ENCODE measurements at regions not wholly inside any gene's neighbourhood (a gene's known extent, or its start where the extent isn't known, plus 50 kb on each side); places are given as distances from the start of the nearest gene placed in this dataset.
"Not testable (repeated sequence)": the region's sequence is repeated elsewhere in the genome, so short reads cannot be mapped to it uniquely, and the experiment has no call there.

DNA sequence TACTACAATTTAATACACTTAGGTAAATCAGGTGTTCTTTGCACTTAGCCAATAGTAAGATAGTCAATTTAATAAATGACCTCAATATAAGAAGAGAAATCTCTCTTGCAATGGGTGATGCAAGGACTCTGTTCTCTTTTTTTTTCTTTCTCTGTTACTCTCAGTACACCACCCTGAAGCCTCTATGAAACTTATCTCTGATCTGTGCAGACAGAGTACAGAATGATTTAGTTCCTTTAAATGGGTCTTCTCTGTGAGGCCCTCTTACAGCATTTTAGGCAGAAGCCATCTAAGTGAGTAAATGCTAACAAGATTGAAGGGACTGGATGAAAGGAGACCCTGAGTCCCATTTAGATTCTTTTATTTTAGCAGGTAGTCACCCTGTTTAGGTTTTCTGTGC, 312.8 kb downstream of the RFPL4B start:
- DNase-seq (ENCODE audit: low spot score) = no peak

DNA sequence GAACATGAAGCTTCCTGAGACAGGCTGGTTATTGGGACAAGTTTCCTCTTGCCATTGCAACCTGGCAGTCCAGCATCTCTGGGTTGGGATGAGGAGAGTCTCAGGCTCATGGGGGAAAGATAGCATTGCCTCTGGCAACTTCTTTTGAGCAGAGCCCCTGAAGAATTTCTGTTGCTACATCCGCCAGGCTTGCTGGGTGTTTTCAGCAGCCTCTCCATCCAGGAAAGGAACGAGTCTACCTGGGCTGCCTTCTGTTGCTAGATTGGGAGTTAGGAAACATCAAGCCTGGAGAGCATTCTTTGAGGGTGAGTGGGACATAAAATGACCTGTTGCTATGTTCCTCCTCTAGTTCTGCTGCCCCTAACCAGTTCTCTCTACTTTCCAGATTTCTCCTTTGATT, 313.5 kb downstream of the RFPL4B start:
- DNase-seq (ENCODE audit: low spot score) = no peak

DNA sequence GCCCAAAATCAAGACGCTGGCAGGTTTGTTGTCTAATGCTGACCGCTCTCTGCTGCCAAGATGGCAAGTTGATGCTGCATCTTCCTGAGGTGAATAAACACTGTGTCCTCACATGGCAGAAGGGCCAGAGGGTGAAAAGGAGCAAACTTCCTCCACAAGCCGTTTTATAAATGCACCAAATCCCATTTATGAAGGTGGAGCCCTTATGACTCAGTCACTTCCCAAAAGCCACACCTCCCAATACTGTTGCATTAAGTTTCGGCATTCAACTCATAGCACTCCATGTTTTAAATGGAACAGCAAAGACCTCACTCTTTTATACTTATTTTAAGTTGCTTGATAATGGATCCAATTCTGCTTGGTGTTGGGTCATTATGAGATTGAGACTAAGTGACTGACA, 316.6 kb downstream of the RFPL4B start:
- no peak for DNase-seq (ENCODE audit: low spot score)

DNA sequence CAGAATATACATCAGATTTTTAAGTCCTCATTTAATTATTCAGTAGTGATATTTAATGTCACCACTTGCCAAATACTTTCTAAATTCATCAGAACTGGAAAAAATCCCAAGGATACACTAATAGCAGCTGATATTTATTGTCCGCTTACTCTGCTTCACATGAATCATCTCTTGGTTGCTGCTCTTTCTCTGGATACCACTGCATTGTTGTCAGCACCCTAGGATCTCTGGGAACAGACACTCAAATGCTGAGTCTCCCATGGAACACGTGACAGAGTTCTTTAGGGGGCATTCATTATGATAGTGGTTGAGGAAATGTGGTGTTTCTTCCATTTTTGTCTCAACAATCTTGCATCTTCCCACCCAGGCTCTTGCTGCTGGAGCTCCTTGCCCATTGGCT, 318.0 kb downstream of the RFPL4B start:
- no peak for DNase-seq (ENCODE audit: low spot score)

DNA sequence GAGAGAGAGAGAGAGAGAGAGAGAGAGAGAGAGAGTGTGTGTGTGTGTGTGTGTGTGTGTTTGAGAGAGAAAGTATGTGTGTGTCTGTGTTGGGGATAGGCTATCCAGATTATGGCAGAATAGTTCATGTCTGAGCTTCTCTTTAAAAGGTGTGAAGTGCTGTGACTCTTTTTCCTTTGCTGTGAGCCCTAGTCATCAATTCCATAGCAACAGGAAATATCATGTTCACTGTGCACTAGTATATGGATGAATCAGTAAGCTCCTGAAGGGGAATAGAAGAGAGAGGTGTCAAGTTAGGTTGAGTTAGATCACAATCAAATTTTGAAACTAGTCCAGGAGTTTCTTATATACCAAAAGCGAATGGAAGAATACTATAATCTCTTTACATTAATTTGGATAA, 318.7 kb downstream of the RFPL4B start:
- DNase-seq (ENCODE audit: low spot score) = no peak

DNA sequence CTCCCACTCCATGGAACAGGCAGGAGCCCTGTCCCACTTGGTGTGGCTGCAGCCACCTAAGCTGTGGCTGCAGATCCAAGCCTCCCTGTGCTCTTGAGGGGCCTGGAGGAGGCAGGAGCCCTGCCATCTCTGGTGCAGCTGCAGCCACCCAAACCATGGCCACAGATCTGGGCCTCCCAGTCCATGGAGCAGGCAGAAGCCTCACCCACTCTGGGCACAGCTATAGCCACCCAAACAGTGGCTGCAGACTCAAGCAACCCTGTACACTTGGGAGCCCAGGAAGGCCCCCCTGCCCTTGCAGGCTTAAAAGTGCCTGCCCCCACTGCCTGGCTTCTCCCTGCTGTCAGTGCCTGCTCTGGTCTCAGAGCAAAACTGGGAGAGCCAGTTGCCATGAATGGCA, 320.3 kb downstream of the RFPL4B start:
- no peak for DNase-seq (ENCODE audit: low spot score)

DNA sequence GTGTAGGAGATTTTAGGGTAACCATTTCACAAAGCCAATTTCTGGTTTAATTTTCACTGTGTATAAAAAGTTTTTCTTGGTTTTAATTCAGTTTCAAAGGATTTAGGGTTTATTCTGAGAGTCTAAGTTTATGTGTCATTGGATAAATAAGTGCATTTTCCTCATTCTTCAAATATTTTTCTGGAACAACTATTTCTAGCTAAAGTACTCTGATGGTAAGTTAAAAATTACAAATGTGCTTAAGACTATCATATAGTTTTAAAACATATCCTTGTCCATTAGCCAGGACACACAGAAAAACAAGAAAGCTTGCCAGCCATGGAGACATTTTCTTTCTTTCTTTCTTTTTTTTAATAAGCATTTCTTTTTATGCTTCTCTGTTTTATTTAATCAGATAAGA, 333.0 kb downstream of the RFPL4B start:
- no peak for DNase-seq (ENCODE audit: low spot score)

DNA sequence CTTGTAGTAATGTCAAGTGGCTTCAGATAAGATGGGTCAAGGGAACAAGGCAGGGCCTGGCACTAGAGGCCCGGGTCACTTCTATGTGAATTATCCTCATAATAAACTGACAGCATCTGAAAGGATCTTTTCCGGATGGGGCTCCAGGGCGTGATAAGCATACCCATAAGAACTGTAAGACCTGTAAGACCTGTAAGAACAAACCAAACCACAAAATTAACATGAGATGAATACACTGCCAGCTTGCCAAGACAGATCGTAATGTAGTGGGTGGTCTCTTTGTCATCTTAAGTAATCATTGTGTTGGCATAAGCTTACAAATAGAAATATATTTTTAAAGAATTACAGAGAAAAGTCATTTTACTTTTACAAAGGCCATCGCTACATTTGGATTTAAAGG, 334.9 kb downstream of the RFPL4B start:
- DNase-seq (ENCODE audit: low spot score) = no peak

DNA sequence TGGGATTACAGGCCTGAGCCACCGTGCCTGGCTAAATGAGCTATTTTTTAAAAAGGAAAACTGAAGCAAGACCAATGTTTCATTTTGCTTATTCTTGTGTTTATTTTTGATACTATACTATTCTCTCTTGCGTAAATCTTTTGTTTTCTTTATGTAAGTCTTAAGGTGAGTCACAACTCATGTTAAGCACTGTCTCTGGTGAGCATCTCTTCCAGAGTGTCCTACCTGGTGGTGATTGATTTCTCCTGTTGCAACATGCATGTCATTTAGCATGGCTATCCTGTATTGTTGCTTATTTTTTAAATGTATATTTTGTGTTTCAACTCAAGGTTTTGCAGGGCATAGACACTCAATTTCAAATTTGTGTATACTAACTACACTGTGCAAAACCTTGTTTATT, 336.0 kb downstream of the RFPL4B start:
- no peak for DNase-seq (ENCODE audit: low spot score)

DNA sequence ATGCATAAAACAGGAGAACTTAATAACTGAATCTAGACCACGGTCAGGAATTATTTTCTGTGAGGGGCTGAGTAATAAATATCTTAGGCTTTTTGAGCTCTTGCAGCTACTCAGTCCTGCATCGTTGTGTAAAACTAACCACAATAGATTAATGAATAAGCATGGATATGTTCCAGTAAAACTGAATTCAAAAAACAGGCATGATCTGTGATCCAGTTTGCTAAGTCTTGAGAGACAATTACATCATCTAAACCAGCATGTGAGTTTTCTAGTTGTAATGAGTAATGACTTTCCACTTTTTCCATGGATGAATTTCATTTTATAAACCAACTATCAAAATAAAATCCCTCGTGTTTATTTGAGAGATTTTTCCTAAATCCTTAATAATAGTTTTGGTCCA, 336.8 kb downstream of the RFPL4B start:
- DNase-seq (ENCODE audit: low spot score) = no peak

DNA sequence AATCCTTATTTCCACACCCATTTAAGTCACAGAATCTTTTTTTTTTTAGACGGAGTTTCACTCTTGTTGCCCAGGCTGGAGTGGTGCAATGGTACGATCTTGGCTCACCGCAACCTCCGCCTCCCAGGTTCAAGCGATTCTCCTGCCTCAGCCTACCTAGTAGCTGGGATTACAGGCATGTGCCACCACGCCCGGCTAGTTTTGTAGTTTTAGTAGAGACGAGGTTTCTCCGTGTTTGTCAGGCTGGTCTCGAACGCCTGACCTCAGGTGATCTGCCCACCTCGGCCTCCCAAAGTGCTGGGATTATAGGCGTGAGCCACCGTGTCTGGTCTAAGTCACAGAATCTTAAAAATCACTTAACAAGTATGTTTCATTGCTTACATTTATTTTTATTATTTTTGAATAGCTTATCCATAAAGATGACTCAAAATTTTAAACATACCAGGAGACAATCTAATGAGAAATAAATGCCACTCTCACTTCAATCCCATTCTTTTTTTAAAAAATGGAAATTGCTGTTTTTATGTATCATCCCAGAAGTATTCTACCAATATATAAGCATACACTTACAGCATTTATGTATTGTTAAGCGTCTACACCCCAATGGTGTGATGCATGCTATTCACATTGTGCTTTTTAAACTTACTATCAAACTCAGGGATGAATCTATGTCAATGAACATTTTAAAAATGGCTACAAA, 338.5 kb downstream of the RFPL4B start:
- not testable (repeated sequence) for DNase-seq (ENCODE audit: low spot score)

DNA sequence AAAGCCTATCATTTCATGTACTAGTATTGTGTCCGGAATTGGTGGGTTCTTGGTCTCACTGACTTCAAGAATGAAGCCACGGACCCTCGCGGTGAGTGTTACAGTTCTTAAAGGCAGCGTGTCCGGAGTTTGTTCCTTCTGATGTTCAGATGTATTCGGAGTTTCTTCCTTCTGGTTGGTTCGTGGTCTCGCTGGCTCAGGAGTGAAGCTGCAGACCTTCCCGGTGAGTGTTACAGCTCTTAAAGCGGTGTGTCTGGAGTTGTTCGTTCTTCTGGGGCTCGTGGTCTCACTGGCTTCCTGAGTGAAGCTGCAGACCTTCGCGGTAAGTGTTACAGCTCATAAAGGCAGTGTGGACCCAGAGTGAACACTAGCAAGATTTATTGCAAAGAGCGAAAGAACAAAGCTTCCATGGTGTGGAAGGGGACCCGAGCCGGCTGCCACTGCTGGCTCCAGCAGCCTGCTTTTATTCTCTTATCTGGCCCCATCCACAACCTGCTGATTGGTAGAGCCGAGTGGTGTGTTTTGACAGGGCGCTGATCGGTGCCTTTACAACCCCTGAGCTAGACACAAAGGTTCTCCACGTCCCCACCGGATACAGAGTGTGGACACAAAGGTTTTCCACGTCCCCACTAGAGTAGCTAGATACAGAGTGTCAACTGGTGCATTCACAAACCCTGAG, 341.5 kb downstream of the RFPL4B start:
- not testable (repeated sequence) for DNase-seq (ENCODE audit: low spot score)

DNA sequence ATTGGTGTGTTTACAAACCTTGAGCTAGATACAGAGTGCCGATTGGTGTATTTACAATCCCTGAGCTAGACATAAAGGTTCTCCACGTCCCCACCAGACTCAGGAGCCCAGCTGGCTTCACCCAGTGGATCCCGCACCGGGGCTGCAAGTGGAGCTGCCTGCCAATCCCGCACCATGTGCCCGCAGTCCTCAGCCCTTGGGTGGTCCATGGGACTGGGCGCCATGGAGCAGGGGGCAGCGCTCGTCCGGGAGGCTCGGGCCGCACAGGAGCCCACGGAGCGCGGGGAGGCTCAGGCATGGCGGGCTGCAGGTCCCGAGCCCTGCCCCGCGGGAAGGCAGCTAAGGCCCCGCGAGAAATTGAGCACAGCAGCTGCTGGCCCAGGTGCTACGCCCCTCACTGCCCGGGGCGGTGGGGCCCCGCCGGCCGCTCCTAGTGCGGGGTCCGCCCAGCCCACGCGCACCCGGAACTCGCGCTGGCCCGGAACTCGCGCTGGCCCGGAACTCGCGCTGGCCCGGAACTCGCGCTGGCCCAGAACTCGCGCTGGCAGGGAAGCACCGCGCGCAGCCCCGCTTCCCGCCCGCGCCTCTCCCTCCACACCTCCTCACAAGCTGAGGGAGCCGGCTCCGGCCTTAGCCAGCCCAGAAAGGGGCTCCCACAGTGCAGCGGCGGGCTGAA, 342.2 kb downstream of the RFPL4B start:
- not testable (repeated sequence) for DNase-seq (ENCODE audit: low spot score)

DNA sequence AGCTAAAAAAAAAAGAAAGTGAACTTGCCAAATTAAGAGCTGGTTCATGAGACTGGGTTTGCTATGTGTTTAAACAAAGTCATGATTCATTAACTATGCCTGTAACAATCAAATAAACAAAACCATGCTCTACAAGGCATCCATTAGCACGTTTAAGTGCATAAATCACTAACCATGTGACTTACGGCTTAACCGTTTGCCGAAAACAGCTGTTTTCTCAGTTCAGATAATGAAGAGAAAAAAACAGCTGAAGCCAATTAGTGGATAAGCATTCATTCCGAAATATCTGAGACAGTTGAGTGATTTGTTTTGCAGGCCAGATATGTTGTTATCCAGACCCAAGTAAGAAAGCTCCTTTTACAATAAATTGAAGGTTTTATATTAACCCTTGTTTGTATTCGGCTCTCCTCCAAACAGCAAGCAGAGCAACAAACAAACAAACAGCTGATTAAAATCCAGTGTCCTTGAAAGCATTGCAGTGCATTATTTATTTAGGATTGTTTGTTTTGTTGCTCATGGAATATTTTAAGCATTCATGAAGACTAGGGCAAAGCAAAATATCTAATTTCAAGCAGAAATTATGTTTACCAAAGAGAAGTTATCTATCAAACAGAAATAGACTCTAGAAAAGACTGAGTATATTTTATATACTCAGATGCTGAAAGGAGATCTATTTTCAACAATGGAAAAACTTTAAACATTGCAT, 343.5 kb downstream of the RFPL4B start:
- DNase-seq (ENCODE audit: low spot score) = no peak

DNA sequence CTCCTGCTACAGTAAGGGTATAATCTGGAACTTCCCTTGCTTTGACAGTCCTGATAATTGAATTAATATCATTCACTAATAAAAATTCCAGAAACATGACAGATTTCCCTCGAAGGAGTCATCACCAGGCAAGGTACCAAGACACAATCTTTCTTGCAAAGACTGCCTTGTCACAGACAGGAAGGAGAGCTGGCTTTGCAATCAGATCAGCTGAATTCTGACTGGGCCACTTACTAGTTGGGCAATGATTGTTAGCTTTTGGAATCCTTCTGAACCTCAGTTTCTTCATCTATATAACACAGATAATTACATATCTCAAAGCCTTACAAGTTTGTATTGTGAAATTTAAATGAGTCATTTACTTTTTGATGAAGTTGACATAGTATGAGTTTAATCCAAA, 344.2 kb downstream of the RFPL4B start:
- DNase-seq (ENCODE audit: low spot score) = no peak

DNA sequence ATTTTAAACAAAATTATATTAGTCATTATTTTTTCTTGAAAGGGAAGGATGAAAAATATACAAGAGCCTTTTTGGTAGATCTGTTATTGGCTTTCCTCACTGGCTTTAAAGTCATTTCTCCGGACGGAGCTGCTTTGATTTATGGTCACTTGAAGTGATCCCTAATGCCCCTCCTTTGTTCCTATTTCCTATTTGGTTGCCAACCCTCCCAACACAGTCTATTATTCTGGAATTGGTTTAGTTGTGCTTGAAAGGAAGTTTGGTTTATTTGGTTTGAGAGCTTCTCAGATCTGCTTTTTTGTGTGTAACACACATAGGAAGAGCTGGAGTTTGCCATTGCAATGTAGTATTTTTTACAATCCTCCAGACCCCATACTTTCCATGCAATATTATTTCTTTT, 347.9 kb downstream of the RFPL4B start:
- no peak for DNase-seq (ENCODE audit: low spot score)

DNA sequence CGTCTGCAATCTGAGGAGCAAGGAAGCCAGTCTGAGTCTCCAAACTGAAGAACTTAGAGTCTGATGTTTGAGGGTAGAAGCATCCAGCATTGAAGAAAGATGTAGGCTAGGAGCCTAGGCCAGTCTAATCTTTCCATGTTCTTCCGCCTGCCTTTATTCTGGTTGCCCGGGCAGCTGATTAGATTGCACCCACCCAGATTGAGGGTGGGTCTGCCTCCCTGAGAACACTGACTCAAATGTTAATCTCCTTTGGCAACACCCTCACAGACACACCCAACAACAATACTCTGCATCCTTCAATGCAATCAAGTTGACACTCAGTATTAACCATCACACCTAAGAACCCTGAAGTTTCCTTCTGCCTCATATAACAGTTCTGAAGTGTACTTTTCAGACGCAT, 350.1 kb downstream of the RFPL4B start:
- DNase-seq (ENCODE audit: low spot score) = no peak

DNA sequence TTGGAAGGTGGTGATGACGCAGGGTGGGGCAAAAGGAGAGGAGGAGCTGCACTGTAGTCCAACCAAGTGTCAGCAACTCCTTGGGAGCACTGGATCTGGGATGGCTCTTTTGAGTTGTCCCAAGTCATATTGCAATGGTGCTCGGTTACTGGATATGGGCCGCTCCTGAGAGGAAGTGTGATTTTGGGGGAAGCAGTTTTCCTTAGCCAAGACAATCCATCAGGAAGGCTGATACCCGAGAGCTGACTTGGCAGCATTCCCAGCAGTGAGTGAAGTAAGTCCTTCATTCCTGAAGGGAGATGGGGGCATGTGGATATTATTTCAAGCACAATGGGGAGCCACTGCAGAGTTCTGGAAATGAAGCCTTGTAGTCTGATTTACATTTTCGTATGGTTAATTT, 354.1 kb downstream of the RFPL4B start:
- no peak for DNase-seq (ENCODE audit: low spot score)

DNA sequence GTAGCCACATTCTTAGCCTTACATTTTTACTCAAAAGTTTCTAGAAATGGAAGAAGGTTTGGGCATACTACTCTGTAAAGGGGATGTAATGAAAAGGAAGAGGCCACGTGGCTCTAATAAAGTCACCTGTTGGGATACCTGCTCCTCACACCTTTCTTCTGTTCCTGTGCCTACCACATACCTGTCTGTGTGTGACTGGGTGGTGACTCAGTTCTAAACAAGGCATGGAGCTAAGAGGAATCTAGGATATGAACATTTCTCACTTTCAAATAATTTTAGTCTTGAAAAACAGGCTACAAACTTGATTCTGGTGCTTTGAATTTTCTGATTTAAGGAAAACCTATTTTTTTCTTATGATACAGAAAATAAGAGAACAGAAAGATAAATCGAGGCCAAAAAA, 363.6 kb downstream of the RFPL4B start:
- DNase-seq (ENCODE audit: low spot score) = no peak

DNA sequence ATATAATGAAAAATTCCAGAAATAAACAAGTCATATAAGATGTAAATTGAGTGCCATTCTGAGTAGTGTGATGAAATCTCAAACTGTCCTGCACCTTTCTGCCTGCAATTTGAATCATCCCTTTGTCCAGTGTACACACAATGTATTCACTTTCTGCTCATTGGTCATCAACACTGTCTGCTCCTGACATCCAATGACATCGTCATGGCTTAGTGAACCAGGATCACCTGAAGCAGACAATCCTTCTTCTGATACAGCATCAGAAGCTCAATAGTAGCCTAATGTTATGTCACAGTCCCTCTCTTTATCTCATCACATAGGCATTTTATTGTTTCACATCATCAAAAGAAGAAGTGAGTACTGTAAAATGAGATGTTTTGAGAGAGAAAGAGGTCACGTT, 366.3 kb downstream of the RFPL4B start:
- DNase-seq (ENCODE audit: low spot score) = no peak

DNA sequence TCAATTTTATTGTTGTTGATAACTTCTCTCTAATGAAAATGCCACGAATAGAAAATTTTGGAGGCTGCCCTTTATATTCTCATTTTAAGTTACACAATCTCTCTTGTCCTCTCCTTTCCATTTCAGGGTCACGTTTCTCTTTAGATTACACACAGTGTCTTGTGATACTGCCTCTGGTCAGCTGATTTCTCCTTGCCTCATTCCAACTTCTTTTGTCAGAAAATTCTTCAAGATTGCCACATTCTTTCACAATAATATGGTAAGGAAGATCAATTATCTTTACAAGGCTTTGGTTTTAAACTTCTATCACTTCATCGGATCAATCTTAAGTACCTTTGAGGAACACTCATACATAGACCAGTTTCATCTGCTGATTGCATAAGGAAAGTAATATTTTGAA, 370.3 kb downstream of the RFPL4B start:
- no peak for DNase-seq (ENCODE audit: low spot score)

DNA sequence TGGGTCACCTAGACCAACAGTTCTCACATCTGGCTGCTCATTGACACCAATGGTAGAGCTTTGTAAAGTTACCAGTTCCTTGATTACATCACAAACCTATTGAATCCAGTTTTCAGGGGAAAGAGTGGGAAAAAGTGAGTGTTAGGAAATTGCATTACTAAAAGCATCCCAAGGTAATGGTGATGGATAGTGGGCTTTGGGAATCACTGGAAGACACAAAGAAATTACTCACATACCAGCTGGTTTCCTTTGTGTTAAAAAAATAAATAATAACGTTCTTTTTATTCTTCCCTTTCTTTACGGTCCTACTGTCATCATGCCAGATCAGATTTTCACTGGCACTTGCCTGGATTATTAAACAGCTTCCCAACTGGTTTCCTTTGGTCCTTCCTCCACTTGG, 370.7 kb downstream of the RFPL4B start:
- no peak for DNase-seq (ENCODE audit: low spot score)

DNA sequence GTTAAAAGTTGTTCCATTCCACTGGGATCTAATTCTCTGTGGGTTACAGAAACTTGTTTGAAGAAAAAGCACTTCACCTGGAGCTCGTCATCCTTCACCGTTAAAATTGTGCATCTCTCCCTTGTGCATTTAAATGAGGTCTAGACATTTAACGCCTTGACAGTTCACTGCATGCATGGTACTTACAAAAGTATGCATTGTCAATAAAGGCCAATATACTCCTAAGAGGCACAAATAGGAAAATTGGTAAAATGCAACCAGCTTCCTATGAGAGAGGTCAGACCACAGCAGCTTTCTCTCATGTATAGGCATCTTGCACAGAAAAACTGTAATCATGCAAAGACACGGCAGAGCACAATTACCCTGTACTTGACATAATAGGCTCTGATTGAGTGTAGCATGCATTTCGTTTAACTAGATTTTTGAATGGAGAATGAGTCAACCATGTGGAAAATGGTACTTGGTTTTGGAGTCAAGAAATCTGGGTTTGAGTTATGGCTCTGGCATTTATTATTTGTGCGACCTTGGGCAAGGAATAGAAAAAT, 378.5 kb downstream of the RFPL4B start:
- no peak for DNase-seq (ENCODE audit: low spot score)
